Keratinocyte (primary cell): ENCODE measurements at regions not wholly inside any gene's neighbourhood (a gene's known extent, or its start where the extent isn't known, plus 50 kb on each side); places are given as distances from the start of the nearest gene placed in this dataset.

Experiments
- DNase-seq: peaks from one replicate; pipeline ENCODE4 v3.0.0-alpha.2; 2011; ENCODE audit warnings: low read depth, missing footprints, low spot score
- FAIRE-seq: peaks from 2 replicates; lab custom pipeline; 2011; peaks lifted over from hg19 to GRCh38; lab: Jason Lieb, UNC
- H2AFZ ChIP-seq: 2 replicates; pipeline ENCODE4 v1.6.0; 2012; ENCODE audit warnings: low read length, control low read depth, inconsistent platforms; ENCODE audit not compliant: control insufficient read depth
- H3K27ac ChIP-seq: 2 replicates; pipeline ENCODE4 v1.5.1; 2011; ENCODE audit warnings: low read length; ENCODE audit not compliant: control insufficient read depth, insufficient read depth
- H3K27me3 ChIP-seq: 3 replicates; pipeline ENCODE4 v1.6.0; 2011; ENCODE audit warnings: low read length; ENCODE audit not compliant: control insufficient read depth, insufficient read depth; ENCODE audit errors: extremely low read depth
- H3K36me3 ChIP-seq, 2 experiments: 2 replicates in 1 of 2; 3 replicates in 1 of 2; pipeline ENCODE4 v1.5.1; 2011; ENCODE audit warnings: low read length in 2 of 2, mild to moderate bottlenecking in 1 of 2; ENCODE audit not compliant: control insufficient read depth in 2 of 2, insufficient read depth in 2 of 2; ENCODE audit errors: extremely low read depth in 1 of 2
- H3K4me1 ChIP-seq: 3 replicates; pipeline ENCODE4 v1.5.1; 2011; ENCODE audit warnings: low read length; ENCODE audit not compliant: control insufficient read depth, insufficient read depth; ENCODE audit errors: extremely low read depth
- H3K4me2 ChIP-seq: 3 replicates; pipeline ENCODE4 v1.6.0; 2011; ENCODE audit warnings: low read depth, low read length; ENCODE audit not compliant: control insufficient read depth, insufficient read depth; ENCODE audit errors: extremely low read depth
- H3K4me3 ChIP-seq, 3 experiments: fragments of 200-600 bp in 1 of 3; sonication (generic) in 1 of 3; 2 replicates in 2 of 3; 3 replicates in 1 of 3; pipeline ENCODE4 v1.5.1; 2011 to 2016; ENCODE audit warnings: low read length in 3 of 3, mild to moderate bottlenecking in 3 of 3, control low read depth in 2 of 3, inconsistent platforms in 1 of 3, low read depth in 1 of 3, mixed read lengths in 1 of 3, mixed run types in 1 of 3, moderate library complexity in 1 of 3; ENCODE audit not compliant: control insufficient read depth in 2 of 3, insufficient read depth in 2 of 3; ENCODE audit errors: extremely low read depth in 1 of 3
- H3K79me2 ChIP-seq: 2 replicates; pipeline ENCODE4 v1.6.0; 2012; ENCODE audit warnings: low read length; ENCODE audit not compliant: control insufficient read depth, insufficient read depth
- H3K9ac ChIP-seq: 3 replicates; pipeline ENCODE4 v1.6.0; 2011; ENCODE audit warnings: low read length; ENCODE audit not compliant: control insufficient read depth, insufficient read depth; ENCODE audit errors: extremely low read depth
- H3K9me1 ChIP-seq: 3 replicates; pipeline ENCODE4 v1.6.0; 2011; ENCODE audit warnings: low read length; ENCODE audit not compliant: control insufficient read depth, insufficient read depth; ENCODE audit errors: extremely low read depth
- H3K9me3 ChIP-seq: 2 replicates; pipeline ENCODE4 v1.5.1; 2012; ENCODE audit warnings: low read depth, low read length; ENCODE audit not compliant: control insufficient read depth
- H4K20me1 ChIP-seq: 3 replicates; pipeline ENCODE4 v1.6.0; 2011; ENCODE audit warnings: low read length; ENCODE audit not compliant: control insufficient read depth, insufficient read depth; ENCODE audit errors: extremely low read depth
- EZH2 ChIP-seq: IDR thresholded peaks from one replicate; pipeline ENCODE4 v1.6.1; 2012; ENCODE audit warnings: inconsistent platforms, mild to moderate bottlenecking, low read length, moderate library complexity
- dilution Hi-C: fragments of 300-500 bp; cut with MboI; formaldehyde crosslinking; loops from one replicate; pipeline ENCODE4 v1.7.0; 2020; ENCODE audit warnings: low sequenced_read_pairs; ENCODE audit not compliant: extremely low pct_ligation_motif_present
- TF ChIP-seq, protein P1 (sequence below), 3 experiments: IDR thresholded peaks in 1 of 3; conservative IDR thresholded peaks in 1 of 3; optimal IDR thresholded peaks in 1 of 3; 2 replicates in 2 of 3; 3 replicates in 1 of 3; pipeline versions ENCODE3 to v1.5.1; 2011; ENCODE audit warnings: low read length in 3 of 3, mild to moderate bottlenecking in 3 of 3, moderate library complexity in 2 of 3, control low read depth in 1 of 3, inconsistent platforms in 1 of 3; ENCODE audit not compliant: insufficient read depth in 2 of 3; ENCODE audit errors: extremely low read depth in 1 of 3

DNA sequence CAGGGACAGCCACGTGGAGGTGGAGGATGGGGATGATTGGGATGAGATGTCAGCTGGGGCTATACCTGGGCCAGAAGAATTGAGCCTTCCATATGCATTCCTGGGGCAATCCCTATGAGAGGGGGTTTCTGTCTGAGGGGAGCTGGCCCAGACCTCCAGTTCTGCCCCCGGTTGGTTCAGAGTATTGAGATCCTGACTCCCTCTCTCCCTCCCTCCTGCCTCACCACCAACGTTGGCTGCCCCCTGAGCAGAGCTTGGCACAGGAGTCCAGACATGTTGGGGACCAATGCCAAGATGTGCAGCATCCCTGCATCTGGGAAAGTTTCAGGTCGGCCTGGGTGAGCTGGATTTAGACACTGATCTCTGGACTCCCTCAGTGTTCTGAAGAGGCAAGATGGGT is 575.2 kb upstream of the MKI67 start:
- TF ChIP-seq, protein P1, sequence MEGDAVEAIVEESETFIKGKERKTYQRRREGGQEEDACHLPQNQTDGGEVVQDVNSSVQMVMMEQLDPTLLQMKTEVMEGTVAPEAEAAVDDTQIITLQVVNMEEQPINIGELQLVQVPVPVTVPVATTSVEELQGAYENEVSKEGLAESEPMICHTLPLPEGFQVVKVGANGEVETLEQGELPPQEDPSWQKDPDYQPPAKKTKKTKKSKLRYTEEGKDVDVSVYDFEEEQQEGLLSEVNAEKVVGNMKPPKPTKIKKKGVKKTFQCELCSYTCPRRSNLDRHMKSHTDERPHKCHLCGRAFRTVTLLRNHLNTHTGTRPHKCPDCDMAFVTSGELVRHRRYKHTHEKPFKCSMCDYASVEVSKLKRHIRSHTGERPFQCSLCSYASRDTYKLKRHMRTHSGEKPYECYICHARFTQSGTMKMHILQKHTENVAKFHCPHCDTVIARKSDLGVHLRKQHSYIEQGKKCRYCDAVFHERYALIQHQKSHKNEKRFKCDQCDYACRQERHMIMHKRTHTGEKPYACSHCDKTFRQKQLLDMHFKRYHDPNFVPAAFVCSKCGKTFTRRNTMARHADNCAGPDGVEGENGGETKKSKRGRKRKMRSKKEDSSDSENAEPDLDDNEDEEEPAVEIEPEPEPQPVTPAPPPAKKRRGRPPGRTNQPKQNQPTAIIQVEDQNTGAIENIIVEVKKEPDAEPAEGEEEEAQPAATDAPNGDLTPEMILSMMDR (optimal IDR thresholded peaks at IDR 0.05 in 1 of 3, IDR thresholded peaks at IDR 0.05 in 1 of 3, conservative IDR thresholded peaks at IDR 0.05 in 1 of 3; ENCODE audit: extremely low read depth in 1 of 3, insufficient read depth in 2 of 3, low read length in 3 of 3): no peak
- no peak for TF ChIP-seq EZH2
- no peak overlapping the region for H3K9ac ChIP-seq
- H3K79me2 ChIP-seq: no peaks in the 10 kb centered on the region
- no peak overlapping the region for H3K4me3 ChIP-seq
- H3K4me2 ChIP-seq: no peak overlapping the region
- H3K36me3 ChIP-seq: no peaks in the 10 kb centered on the region
- H4K20me1 ChIP-seq: no peaks in the 10 kb centered on the region
- H3K27ac ChIP-seq: no peak overlapping the region
- no peak overlapping the region for H2AFZ ChIP-seq
- dilution Hi-C loops: no loop called here
- H3K27me3 ChIP-seq: no peaks in the 10 kb centered on the region
- H3K4me1 ChIP-seq: no peaks in the 10 kb centered on the region
- FAIRE-seq: no peak
- no peaks in the 10 kb centered on the region for H3K9me1 ChIP-seq
- H3K9me3 ChIP-seq: no peaks in the 10 kb centered on the region
- no peak for DNase-seq

DNA sequence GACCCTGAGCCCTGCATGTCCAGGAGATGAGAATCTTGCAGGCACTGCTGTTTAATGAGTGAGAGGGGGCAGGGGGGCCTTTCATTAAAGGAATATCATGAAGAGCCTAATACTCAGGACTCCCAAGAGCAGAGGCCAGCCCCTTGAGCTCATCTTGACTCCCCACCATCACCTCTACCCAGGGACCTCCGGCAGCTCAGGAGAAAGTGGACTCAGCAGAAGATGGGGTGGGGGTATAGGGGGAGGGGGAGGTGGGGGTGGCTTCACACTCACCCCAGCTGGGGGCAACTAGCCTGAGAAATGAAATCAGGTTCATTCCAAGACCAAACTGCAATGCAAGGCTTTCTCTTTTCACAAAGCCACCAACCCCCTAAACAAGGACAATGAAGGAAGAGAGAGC is 575.6 kb upstream of the MKI67 start:
- Histone ChIP-seq H3K27me3 (no peaks in the 10 kb centered on the region), H3K9me3 (no peaks in the 10 kb centered on the region), H3K4me3 (no peak overlapping the region), H2AFZ (no peak overlapping the region), H3K4me1 (no peaks in the 10 kb centered on the region), H3K36me3 (no peaks in the 10 kb centered on the region), H3K9me1 (no peaks in the 10 kb centered on the region), H3K27ac (no peak overlapping the region), H3K79me2 (no peaks in the 10 kb centered on the region), H3K9ac (no peak overlapping the region), H4K20me1 (no peaks in the 10 kb centered on the region), H3K4me2 (no peak overlapping the region)
- no peak for FAIRE-seq
- dilution Hi-C loops: no loop called here
- no peak for TF ChIP-seq EZH2
- TF ChIP-seq, protein P1 (optimal IDR thresholded peaks at IDR 0.05 in 1 of 3, IDR thresholded peaks at IDR 0.05 in 1 of 3, conservative IDR thresholded peaks at IDR 0.05 in 1 of 3; ENCODE audit: extremely low read depth in 1 of 3, insufficient read depth in 2 of 3, low read length in 3 of 3): no peak
- DNase-seq: no peak
